ENCODE measurements at regions not wholly inside any gene's neighbourhood (a gene's known extent, or its start where the extent isn't known, plus 50 kb on each side); places are given as distances from the start of the nearest gene placed in this dataset.

GRCh38 chr3:43816372-43816771, 125.6 kb downstream of the ABHD5 start:
- no peak overlapping the region for H3K4me3 Mint-ChIP-seq
- H3K9me3 Mint-ChIP-seq, result no peaks in the 10 kb centered on the region
- H3K27me3 Mint-ChIP-seq (ENCODE audit: low read depth), result peaks cover 4% of the 10 kb centered on the region
- H3K36me3 Mint-ChIP-seq (ENCODE audit: low read depth), result no peaks in the 10 kb centered on the region
- TF ChIP-seq CTCF (IDR thresholded peaks at IDR 0.05; ENCODE audit: unreplicated experiment in 3 of 3), result no peak
- H3K4me1 Mint-ChIP-seq, result no peaks in the 10 kb centered on the region
- H3K27ac Mint-ChIP-seq, result no peak overlapping the region

GRCh38 chr3:43817064-43817463, 126.3 kb downstream of the ABHD5 start:
- H3K9me3 Mint-ChIP-seq, result no peaks in the 10 kb centered on the region
- no peaks in the 10 kb centered on the region for H3K4me1 Mint-ChIP-seq
- H3K36me3 Mint-ChIP-seq (ENCODE audit: low read depth), result no peaks in the 10 kb centered on the region
- no peak for TF ChIP-seq CTCF (IDR thresholded peaks at IDR 0.05; ENCODE audit: unreplicated experiment in 3 of 3)
- no peak overlapping the region for H3K4me3 Mint-ChIP-seq
- peaks cover 4% of the 10 kb centered on the region for H3K27me3 Mint-ChIP-seq (ENCODE audit: low read depth)
- no peak overlapping the region for H3K27ac Mint-ChIP-seq

GRCh38 chr3:43817825-43818224, 127.1 kb downstream of the ABHD5 start:
- Mint-ChIP-seq H3K4me3 (no peak overlapping the region), H3K27ac (no peak overlapping the region), H3K9me3 (no peaks in the 10 kb centered on the region), H3K36me3 (ENCODE audit: low read depth) (no peaks in the 10 kb centered on the region), H3K4me1 (no peaks in the 10 kb centered on the region), H3K27me3 (ENCODE audit: low read depth) (peaks cover 4% of the 10 kb centered on the region)
- TF ChIP-seq CTCF (IDR thresholded peaks at IDR 0.05; ENCODE audit: unreplicated experiment in 3 of 3), result no peak

- H3K4me3 Mint-ChIP-seq, result no peak overlapping the region
These were observed 127.5 kb downstream of the ABHD5 start for GRCh38 chr3:43818229-43818628.

GRCh38 chr3:43838009-43838758, 147.4 kb downstream of the ABHD5 start:
- Mint-ChIP-seq H3K27ac (no peak overlapping the region), H3K4me1 (no peaks in the 10 kb centered on the region), H3K36me3 (ENCODE audit: low read depth) (no peaks in the 10 kb centered on the region), H3K4me3 (no peak overlapping the region), H3K9me3 (peaks cover 31% of the 10 kb centered on the region), H3K27me3 (ENCODE audit: low read depth) (peaks cover 9% of the 10 kb centered on the region)
- TF ChIP-seq CTCF (IDR thresholded peaks at IDR 0.05; ENCODE audit: unreplicated experiment in 3 of 3), result no peak

More at GRCh38 chr3:43818229-43818628, 127.5 kb downstream of the ABHD5 start:
- H3K27me3 Mint-ChIP-seq (ENCODE audit: low read depth), result peaks cover under 1% of the 10 kb centered on the region
- TF ChIP-seq CTCF (IDR thresholded peaks at IDR 0.05; ENCODE audit: unreplicated experiment in 3 of 3), result no peak
- H3K27ac Mint-ChIP-seq, result no peak overlapping the region
- no peaks in the 10 kb centered on the region for H3K36me3 Mint-ChIP-seq (ENCODE audit: low read depth)
- no peaks in the 10 kb centered on the region for H3K9me3 Mint-ChIP-seq
- H3K4me1 Mint-ChIP-seq, result no peaks in the 10 kb centered on the region

GRCh38 chr3:43838877-43839276, 148.1 kb downstream of the ABHD5 start:
- Mint-ChIP-seq H3K36me3 (ENCODE audit: low read depth) (no peaks in the 10 kb centered on the region), H3K27me3 (ENCODE audit: low read depth) (peaks cover 12% of the 10 kb centered on the region), H3K27ac (no peak overlapping the region)

More at GRCh38 chr3:43838877-43839276, 148.1 kb downstream of the ABHD5 start:
- H3K4me1 Mint-ChIP-seq, result no peaks in the 10 kb centered on the region
- no peak overlapping the region for H3K4me3 Mint-ChIP-seq
- peaks cover 38% of the 10 kb centered on the region for H3K9me3 Mint-ChIP-seq
- TF ChIP-seq CTCF (IDR thresholded peaks at IDR 0.05; ENCODE audit: unreplicated experiment in 3 of 3), result no peak
